Neutrophil (primary cell): ENCODE measurements at regions not wholly inside any gene's neighbourhood (a gene's known extent, or its start where the extent isn't known, plus 50 kb on each side); places are given as distances from the start of the nearest gene placed in this dataset.

Experiments used
- H3K27ac ChIP-seq: fragments of 200-600 bp; sonication (generic); 2 replicates; pipeline ENCODE4 v1.5.1; 2016; ENCODE audit warnings: mild to moderate bottlenecking, moderate library complexity
- H3K27me3 ChIP-seq: fragments of 200-600 bp; sonication (generic); 2 replicates; pipeline ENCODE4 v1.6.0; 2016; ENCODE audit warnings: mild to moderate bottlenecking
- H3K36me3 ChIP-seq: fragments of 200-600 bp; sonication (generic); 2 replicates; pipeline ENCODE4 v1.5.1; 2017
- H3K4me1 ChIP-seq, 2 experiments: fragments of 200-600 bp in 1 of 2; sonication (generic) in 1 of 2; 1 replicate in 1 of 2; 2 replicates in 1 of 2; pipeline versions ENCODE4 v1.5.1 to v1.6.1; 2013 to 2016; ENCODE audit warnings: low read depth in 1 of 2, low read length in 1 of 2, mild to moderate bottlenecking in 1 of 2, moderate library complexity in 1 of 2; ENCODE audit not compliant: control insufficient read depth in 1 of 2, insufficient read depth in 1 of 2
- H3K4me3 ChIP-seq, 2 experiments: fragments of 200-600 bp in 1 of 2; sonication (generic) in 1 of 2; 1 replicate in 1 of 2; 2 replicates in 1 of 2; pipeline ENCODE4 v1.5.1; 2013 to 2016; ENCODE audit warnings: low read depth in 1 of 2, low read length in 1 of 2, mild to moderate bottlenecking in 1 of 2, moderate library complexity in 1 of 2
- H3K9me3 ChIP-seq: fragments of 200-600 bp; sonication (generic); 2 replicates; pipeline ENCODE4 v1.5.1; 2016
- TF ChIP-seq, protein P1 (sequence below): fragments of 200-600 bp; sonication (generic); IDR thresholded peaks from 2 replicates; pipeline ENCODE4 v1.5.1; 2016; ENCODE audit warnings: antibody characterized with exemption

DNA sequence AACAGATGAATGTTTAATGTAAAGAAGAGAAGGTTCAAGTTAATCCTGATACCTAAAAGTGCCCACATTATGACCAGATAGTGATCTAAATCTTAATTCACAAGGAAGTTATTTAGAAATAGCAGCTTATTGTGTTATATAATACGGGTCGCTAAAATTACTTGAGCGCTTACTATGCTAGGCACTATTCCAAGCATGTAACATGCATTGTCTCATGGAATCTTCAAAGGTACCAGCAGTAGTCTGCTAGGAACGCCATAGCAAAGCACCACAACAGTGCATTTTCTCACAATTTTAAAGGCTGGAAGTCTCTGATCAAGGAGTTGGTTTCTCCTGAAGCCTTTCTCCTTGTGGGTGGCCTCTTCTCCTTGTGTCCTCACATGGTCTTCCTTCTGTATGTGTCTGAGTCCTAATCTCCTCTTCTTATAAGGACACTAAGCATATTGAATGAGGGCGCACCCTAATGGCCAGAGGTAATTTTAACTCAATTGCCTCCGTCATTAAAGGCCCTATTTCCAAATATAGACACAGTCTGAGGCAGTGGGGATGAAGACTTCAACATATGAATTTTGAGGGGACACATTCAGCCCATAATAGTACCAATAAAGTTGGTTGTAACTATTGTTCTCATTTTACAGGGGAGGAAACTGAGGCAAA is 118.4 kb downstream of the LRRC30 start:
- TF ChIP-seq, protein P1, sequence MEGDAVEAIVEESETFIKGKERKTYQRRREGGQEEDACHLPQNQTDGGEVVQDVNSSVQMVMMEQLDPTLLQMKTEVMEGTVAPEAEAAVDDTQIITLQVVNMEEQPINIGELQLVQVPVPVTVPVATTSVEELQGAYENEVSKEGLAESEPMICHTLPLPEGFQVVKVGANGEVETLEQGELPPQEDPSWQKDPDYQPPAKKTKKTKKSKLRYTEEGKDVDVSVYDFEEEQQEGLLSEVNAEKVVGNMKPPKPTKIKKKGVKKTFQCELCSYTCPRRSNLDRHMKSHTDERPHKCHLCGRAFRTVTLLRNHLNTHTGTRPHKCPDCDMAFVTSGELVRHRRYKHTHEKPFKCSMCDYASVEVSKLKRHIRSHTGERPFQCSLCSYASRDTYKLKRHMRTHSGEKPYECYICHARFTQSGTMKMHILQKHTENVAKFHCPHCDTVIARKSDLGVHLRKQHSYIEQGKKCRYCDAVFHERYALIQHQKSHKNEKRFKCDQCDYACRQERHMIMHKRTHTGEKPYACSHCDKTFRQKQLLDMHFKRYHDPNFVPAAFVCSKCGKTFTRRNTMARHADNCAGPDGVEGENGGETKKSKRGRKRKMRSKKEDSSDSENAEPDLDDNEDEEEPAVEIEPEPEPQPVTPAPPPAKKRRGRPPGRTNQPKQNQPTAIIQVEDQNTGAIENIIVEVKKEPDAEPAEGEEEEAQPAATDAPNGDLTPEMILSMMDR = no peak
- no peaks in the 10 kb centered on the region for H3K4me1 ChIP-seq
- no peak overlapping the region for H3K27ac ChIP-seq

DNA sequence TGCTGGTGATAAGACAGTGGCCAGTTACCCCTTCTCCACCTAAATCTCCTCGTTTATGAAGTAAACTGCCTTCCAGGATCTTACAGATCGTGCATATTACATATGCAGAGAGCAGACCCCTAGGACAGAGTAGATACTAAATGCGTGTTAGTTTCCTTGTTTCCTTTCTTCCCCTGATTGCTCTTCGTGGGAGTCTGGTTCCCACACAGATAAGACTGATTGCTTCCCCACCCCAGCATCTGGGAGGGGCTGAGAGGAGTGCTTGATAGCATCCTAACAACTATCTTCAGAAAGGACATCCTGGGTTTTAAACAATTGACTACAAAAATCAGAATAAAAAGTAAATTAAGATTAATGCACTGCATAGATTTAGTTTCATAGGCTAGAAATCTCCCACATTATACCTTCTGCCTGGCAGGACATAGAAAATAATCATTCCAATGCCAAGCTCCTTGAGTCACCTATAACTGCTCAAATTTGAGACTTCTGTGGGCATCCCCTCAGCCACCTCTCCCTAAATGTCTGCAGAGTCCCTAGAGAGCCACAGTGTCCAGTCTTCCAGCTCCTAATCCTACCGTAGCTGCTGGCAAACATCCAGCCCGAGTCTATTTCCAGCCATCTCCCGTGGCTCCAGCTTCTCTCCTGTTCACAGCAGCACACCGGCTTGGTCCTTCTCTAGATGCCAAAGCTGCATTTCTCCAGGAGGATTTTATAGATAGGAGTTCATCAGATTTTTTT is 128.3 kb downstream of the LRRC30 start:
- H3K27me3 ChIP-seq = peaks cover 6% of the 10 kb centered on the region
- H3K36me3 ChIP-seq = no peaks in the 10 kb centered on the region
- no peak overlapping the region for H3K4me3 ChIP-seq
- no peak overlapping the region for H3K27ac ChIP-seq
- no peaks in the 10 kb centered on the region for H3K9me3 ChIP-seq
- TF ChIP-seq, protein P1 = no peak
- peaks cover 0 to 8% of the 10 kb centered on the region in 2 experiments for H3K4me1 ChIP-seq

More for the DNA sequence above, 118.4 kb downstream of the LRRC30 start:
- Histone ChIP-seq H3K27me3 (no peaks in the 10 kb centered on the region), H3K9me3 (no peaks in the 10 kb centered on the region), H3K4me3 (no peak overlapping the region), H3K36me3 (no peaks in the 10 kb centered on the region)

DNA sequence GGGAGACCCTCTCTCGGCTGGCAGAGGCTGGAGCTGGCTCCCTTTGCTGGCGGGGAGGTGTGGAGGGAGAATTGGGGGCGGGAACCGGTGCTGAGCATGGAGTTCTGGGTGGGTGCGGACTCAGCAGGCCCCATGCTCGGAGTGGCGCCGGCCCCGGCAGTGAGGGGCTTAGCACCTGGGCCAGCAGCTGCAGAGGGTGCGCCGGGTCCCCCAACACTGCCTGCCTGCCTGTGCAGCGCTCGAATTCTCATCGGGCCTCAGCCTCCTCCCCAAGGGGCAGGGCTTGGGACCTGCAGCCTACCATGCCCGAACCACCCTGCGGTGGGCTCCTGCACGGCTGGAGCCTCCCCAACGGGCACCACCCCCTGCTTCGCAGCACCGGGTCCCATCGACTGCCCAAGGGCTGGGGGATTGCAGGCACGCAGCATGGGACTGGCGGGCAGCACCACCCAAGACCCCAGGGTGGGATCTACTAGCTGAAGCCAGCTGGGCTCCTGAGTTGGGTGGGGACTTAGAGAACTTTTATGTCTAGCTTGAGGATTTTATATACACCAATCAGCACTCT is 129.8 kb downstream of the LRRC30 start:
- no peak overlapping the region for H3K4me3 ChIP-seq
- TF ChIP-seq, protein P1 = no peak
- H3K4me1 ChIP-seq = peaks cover 0 to 8% of the 10 kb centered on the region in 2 experiments
- H3K36me3 ChIP-seq = no peaks in the 10 kb centered on the region
- peaks cover 12% of the 10 kb centered on the region for H3K27me3 ChIP-seq
- no peak overlapping the region for H3K27ac ChIP-seq
- no peaks in the 10 kb centered on the region for H3K9me3 ChIP-seq

DNA sequence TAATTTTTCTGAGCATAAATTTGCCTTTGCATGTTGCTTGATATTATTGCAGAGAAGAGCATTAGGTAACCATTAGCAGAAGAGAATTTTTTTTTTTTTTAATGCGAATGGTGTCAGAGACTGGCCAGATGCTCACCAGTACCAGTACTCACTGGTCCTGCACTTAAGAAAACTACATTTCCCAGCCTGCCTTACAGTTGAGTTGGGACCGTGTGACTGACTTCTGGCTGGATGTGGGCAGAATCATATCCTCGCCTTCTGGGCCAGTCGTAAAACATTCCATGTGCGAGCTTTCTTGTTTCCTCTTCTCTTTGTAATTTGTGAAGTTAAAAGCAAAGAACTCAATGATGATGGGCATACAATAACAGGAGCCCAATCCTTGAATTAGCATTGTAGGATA is 132.4 kb downstream of the LRRC30 start:
- Histone ChIP-seq H3K36me3 (no peaks in the 10 kb centered on the region), H3K4me1 (peaks cover 4 to 24% of the 10 kb centered on the region in 2 experiments), H3K27ac (no peak overlapping the region), H3K27me3 (peaks cover 32% of the 10 kb centered on the region), H3K9me3 (no peaks in the 10 kb centered on the region), H3K4me3 (no peak overlapping the region)
- TF ChIP-seq, protein P1 = no peak

DNA sequence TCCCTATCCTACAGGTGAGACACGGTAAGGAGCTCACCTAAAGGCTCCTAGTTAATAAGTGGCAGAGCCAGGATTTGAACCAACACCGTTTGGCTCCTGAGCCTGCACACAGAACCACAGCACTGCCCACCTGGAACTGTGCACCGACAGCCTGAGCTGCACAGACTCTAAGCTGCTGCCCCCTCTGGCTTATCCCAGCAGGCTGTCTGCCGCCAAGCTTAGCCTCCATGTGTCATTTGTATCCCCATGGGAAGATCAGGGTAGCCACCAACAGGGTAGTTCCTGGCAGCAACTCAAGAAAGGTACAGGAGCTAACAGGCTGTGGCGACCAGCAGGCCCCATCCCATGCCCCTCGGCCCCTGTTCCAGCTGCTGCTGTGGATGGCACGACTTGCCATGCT is 135.7 kb downstream of the LRRC30 start:
- no peak overlapping the region for H3K27ac ChIP-seq
- peaks cover 14 to 35% of the 10 kb centered on the region in 2 experiments for H3K4me1 ChIP-seq
- H3K4me3 ChIP-seq = no peak overlapping the region
- H3K9me3 ChIP-seq = no peaks in the 10 kb centered on the region
- no peaks in the 10 kb centered on the region for H3K36me3 ChIP-seq
- TF ChIP-seq, protein P1 = no peak
- H3K27me3 ChIP-seq = peaks cover 59% of the 10 kb centered on the region
